Neuronal stem cell (in vitro differentiated cells): ENCODE measurements at regions not wholly inside any gene's neighbourhood (a gene's known extent, or its start where the extent isn't known, plus 50 kb on each side); places are given as distances from the start of the nearest gene placed in this dataset.

Source experiments
- DNase-seq: peaks from one replicate; pipeline ENCODE4 v3.0.0-alpha.2; 2013; ENCODE audit warnings: low spot score
- H2AFZ ChIP-seq: one replicate; pipeline ENCODE4 v1.6.1; 2013; ENCODE audit warnings: mild to moderate bottlenecking, low read length, inconsistent platforms
- H2AK5ac ChIP-seq: 2 replicates; pipeline ENCODE4 v1.6.1; 2013; ENCODE audit warnings: low read depth, mild to moderate bottlenecking, inconsistent platforms, low read length, moderate library complexity, mixed read lengths
- H2BK120ac ChIP-seq: 2 replicates; pipeline ENCODE4 v1.6.1; 2013; ENCODE audit warnings: low read depth, mild to moderate bottlenecking, inconsistent platforms, low read length, moderate library complexity, mixed read lengths
- H2BK12ac ChIP-seq: one replicate; pipeline ENCODE4 v1.6.1; 2013; ENCODE audit warnings: low read length, inconsistent platforms
- H2BK15ac ChIP-seq: 2 replicates; pipeline ENCODE4 v1.6.1; 2013; ENCODE audit warnings: mild to moderate bottlenecking, low read length, inconsistent platforms, mixed read lengths
- H2BK5ac ChIP-seq: one replicate; pipeline ENCODE4 v1.6.1; 2013; ENCODE audit warnings: inconsistent platforms, mild to moderate bottlenecking, low read length, moderate library complexity
- H3K14ac ChIP-seq: one replicate; pipeline ENCODE4 v1.6.1; 2013; ENCODE audit warnings: low read length, inconsistent platforms
- H3K18ac ChIP-seq: 2 replicates; pipeline ENCODE4 v1.6.1; 2013; ENCODE audit warnings: low read length, inconsistent platforms
- H3K23ac ChIP-seq: 2 replicates; pipeline ENCODE4 v1.6.1; 2013; ENCODE audit warnings: low read depth, mild to moderate bottlenecking, mixed read lengths, low read length, inconsistent platforms; ENCODE audit not compliant: poor library complexity
- H3K27ac ChIP-seq: replicated peaks from 3 replicates; pipeline ENCODE4 v1.5.1; 2013; ENCODE audit warnings: low read length, inconsistent platforms
- H3K27me3 ChIP-seq, 3 experiments: 2 replicates each; pipeline ENCODE4 v1.6.1; 2013; ENCODE audit warnings: low read length in 3 of 3, mild to moderate bottlenecking in 2 of 3, inconsistent platforms in 1 of 3, low read depth in 1 of 3, mixed read lengths in 1 of 3, moderate library complexity in 1 of 3; ENCODE audit not compliant: control insufficient read depth in 3 of 3, insufficient read depth in 3 of 3
- H3K36me3 ChIP-seq, 2 donors: replicated peaks in 1 of 2; 2 replicates each; pipeline ENCODE4 v1.6.1; 2013; ENCODE audit warnings: low read length in 2 of 2; ENCODE audit not compliant: control insufficient read depth in 2 of 2, insufficient read depth in 2 of 2
- H3K4ac ChIP-seq: 2 replicates; pipeline ENCODE4 v1.6.1; 2013; ENCODE audit warnings: inconsistent platforms, mild to moderate bottlenecking, low read length, moderate library complexity
- H3K4me1 ChIP-seq, 2 donors: 1 replicate in 1 of 2; 2 replicates in 1 of 2; pipeline ENCODE4 v1.6.1; 2013; ENCODE audit warnings: low read length in 2 of 2, low read depth in 1 of 2; ENCODE audit not compliant: control insufficient read depth in 2 of 2, insufficient read depth in 1 of 2
- H3K4me2 ChIP-seq: one replicate; pipeline ENCODE4 v1.6.1; 2013; ENCODE audit warnings: mild to moderate bottlenecking, low read length, inconsistent platforms; ENCODE audit not compliant: insufficient read depth, poor library complexity, severe bottlenecking
- H3K4me3 ChIP-seq, 2 donors: 2 replicates each; pipeline ENCODE4 v1.5.1; 2013; ENCODE audit warnings: low read length in 2 of 2, mild to moderate bottlenecking in 2 of 2, inconsistent platforms in 1 of 2, moderate library complexity in 1 of 2
- H3K79me1 ChIP-seq: one replicate; pipeline ENCODE4 v1.6.1; 2013; ENCODE audit warnings: low read depth, mild to moderate bottlenecking, inconsistent platforms, low read length, moderate library complexity
- H3K9ac ChIP-seq: one replicate; pipeline ENCODE4 v1.6.1; 2013; ENCODE audit warnings: mild to moderate bottlenecking, low read depth, low read length, inconsistent platforms; ENCODE audit not compliant: poor library complexity
- H3K9me3 ChIP-seq, 2 donors: replicated peaks in 1 of 2; 2 replicates each; pipeline versions ENCODE3 to v1.6.1; 2013; ENCODE audit warnings: low read length in 2 of 2, mild to moderate bottlenecking in 2 of 2, inconsistent platforms in 1 of 2, low read depth in 1 of 2, mixed read lengths in 1 of 2, moderate library complexity in 1 of 2; ENCODE audit not compliant: control insufficient read depth in 2 of 2, insufficient read depth in 1 of 2
- H4K8ac ChIP-seq: one replicate; pipeline ENCODE4 v1.6.1; 2013; ENCODE audit warnings: low read depth, mild to moderate bottlenecking, inconsistent platforms, low read length, moderate library complexity
- H4K91ac ChIP-seq: one replicate; pipeline ENCODE4 v1.6.1; 2013; ENCODE audit warnings: low read length, low read depth, mild to moderate bottlenecking, inconsistent platforms; ENCODE audit not compliant: poor library complexity
- WGBS, 2 donors: extraction: QIAGEN DNeasy Blood & Tissue Kit; methylation state at CpG; one replicate each; pipeline ENCODE4 v1.1.7; 2013; ENCODE audit warnings: missing lambda C conversion rate in 2 of 2, mixed read lengths in 1 of 2; ENCODE audit not compliant: insufficient read length in 2 of 2, insufficient replicate concordance in 1 of 2; ENCODE audit errors: extremely low coverage in 2 of 2; 5-methylcytosine and 5-hydroxymethylcytosine counted together

DNA sequence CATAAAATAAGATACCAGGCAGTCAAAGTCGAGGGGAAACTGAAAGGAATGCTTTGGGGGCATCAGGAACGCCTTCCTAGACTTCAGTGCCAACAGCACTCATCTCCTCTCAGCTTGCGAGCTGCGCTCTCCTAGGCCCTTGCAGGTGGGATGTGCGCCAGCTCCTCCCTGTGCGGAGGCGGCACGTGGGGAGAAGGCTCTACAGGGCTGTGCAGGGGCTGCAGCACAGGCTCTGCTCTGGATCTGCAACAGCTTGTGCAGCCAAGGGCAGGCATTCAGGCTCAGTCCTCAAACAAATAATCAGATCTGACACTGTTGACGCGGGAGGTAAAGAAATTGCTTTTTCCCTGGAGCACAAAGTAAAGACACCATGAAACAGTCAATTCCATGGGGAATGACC is 144.8 kb downstream of the TTLL2 start:
- H3K4me2 ChIP-seq: no peak overlapping the region
- no peak overlapping the region for H2AK5ac ChIP-seq
- no peaks in the 10 kb centered on the region for H3K27me3 ChIP-seq
- no peak overlapping the region for H3K4ac ChIP-seq
- peak overlapping the region; percentile 60 for H3K18ac ChIP-seq
- H3K27ac ChIP-seq: no peak overlapping the region
- H3K23ac ChIP-seq: no peak overlapping the region
- no peak overlapping the region for H3K14ac ChIP-seq
- no CpG with 5 or more reads among the region's 10 CpGs for WGBS, 2 donors
- no peak for DNase-seq
- H4K91ac ChIP-seq: no peak overlapping the region
- no peaks in the 10 kb centered on the region for H3K36me3 ChIP-seq
- no peak overlapping the region for H4K8ac ChIP-seq
- H3K4me3 ChIP-seq: no peak overlapping the region
- H3K79me1 ChIP-seq: no peaks in the 10 kb centered on the region
- peak overlapping the region; percentile 49 for H2BK15ac ChIP-seq
- no peak overlapping the region for H3K9ac ChIP-seq
- no peak overlapping the region for H2BK12ac ChIP-seq
- H3K4me1 ChIP-seq: peaks cover 20 to 21% of the 10 kb centered on the region in 2 donors
- no peak overlapping the region for H2BK5ac ChIP-seq
- no peaks in the 10 kb centered on the region for H3K9me3 ChIP-seq
- no peak overlapping the region for H2BK120ac ChIP-seq
- H2AFZ ChIP-seq: no peak overlapping the region

DNA sequence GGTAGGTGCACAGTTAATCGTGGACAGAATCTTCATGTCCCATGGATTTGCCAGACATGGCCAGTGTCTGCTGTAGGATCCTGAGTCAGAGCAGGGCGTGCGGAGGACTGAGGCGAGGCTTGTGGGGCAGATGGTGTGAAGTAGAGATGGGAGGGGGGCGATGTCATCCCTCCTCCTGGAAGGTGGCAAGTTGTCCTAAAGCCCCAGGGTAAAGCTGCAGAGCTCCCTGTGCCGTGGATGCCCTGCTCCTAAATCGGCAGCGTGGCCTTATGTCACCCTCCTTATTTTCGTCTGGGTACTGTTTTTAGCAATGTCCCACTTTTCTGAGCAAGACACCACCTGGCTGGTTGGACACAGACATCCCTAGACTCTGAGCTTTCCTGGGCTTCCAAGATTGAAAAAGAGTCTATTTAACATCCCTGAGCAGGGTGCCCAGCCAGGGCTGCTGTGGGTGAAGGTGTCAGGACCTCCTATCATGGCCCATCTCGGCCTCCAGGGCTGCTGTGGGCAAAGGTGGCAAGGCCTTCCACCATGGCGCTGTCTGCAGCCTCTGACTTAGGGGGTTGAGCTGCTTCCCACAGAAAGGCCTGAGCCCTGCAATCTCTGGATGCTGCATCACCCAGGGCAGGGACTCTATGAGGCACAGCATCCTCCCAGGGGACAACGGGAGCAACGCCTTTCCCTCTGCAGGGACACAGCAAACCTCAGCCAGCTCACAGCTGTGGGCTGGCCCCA is 145.4 kb downstream of the TTLL2 start:
- H3K4ac ChIP-seq: no peak overlapping the region
- no peak overlapping the region for H3K9ac ChIP-seq
- peak overlapping the region; percentile 18 for H2BK15ac ChIP-seq
- H2BK5ac ChIP-seq: no peak overlapping the region
- no peak overlapping the region for H4K91ac ChIP-seq
- peaks cover 20% of the 10 kb centered on the region in 2 donors for H3K4me1 ChIP-seq
- H3K4me2 ChIP-seq: no peak overlapping the region
- no peaks in the 10 kb centered on the region for H3K9me3 ChIP-seq
- no peak overlapping the region for H3K27ac ChIP-seq
- H3K4me3 ChIP-seq: no peak overlapping the region
- H2AK5ac ChIP-seq: peak overlapping the region; percentile 54
- H2BK120ac ChIP-seq: no peak overlapping the region
- no peak overlapping the region for H3K14ac ChIP-seq
- no peak overlapping the region for H4K8ac ChIP-seq
- H3K23ac ChIP-seq: no peak overlapping the region
- no peak overlapping the region for H3K18ac ChIP-seq
- DNase-seq: no peak
- no peak overlapping the region for H2AFZ ChIP-seq
- no peaks in the 10 kb centered on the region for H3K36me3 ChIP-seq
- H3K27me3 ChIP-seq: no peaks in the 10 kb centered on the region
- WGBS, 2 donors: no CpG with 5 or more reads among the region's 13 CpGs
- no peaks in the 10 kb centered on the region for H3K79me1 ChIP-seq
- H2BK12ac ChIP-seq: no peak overlapping the region

- Histone ChIP-seq H3K4me2 (no peak overlapping the region), H3K23ac (no peak overlapping the region), H2BK12ac (no peak overlapping the region), H3K79me1 (no peaks in the 10 kb centered on the region), H3K14ac (no peak overlapping the region), H3K18ac (peak overlapping the region; percentile 60), H3K9me3 (no peaks in the 10 kb centered on the region), H3K27me3 (no peaks in the 10 kb centered on the region), H3K4me1 (peaks cover 19 to 21% of the 10 kb centered on the region in 2 donors), H3K4ac (no peak overlapping the region), H2AK5ac (peak overlapping the region; percentile 54), H2AFZ (no peak overlapping the region), H4K91ac (no peak overlapping the region), H2BK5ac (no peak overlapping the region), H3K36me3 (no peaks in the 10 kb centered on the region), H4K8ac (no peak overlapping the region), H2BK15ac (peak overlapping the region; percentile 72), H3K4me3 (no peak overlapping the region), H3K9ac (no peak overlapping the region), H2BK120ac (no peak overlapping the region), H3K27ac (no peak overlapping the region)
- no peak for DNase-seq
- no CpG with 5 or more reads among the region's 15 CpGs for WGBS, 2 donors
These were observed 146.1 kb downstream of the TTLL2 start for GRCh38 chr6:167470836-167471547.

DNA sequence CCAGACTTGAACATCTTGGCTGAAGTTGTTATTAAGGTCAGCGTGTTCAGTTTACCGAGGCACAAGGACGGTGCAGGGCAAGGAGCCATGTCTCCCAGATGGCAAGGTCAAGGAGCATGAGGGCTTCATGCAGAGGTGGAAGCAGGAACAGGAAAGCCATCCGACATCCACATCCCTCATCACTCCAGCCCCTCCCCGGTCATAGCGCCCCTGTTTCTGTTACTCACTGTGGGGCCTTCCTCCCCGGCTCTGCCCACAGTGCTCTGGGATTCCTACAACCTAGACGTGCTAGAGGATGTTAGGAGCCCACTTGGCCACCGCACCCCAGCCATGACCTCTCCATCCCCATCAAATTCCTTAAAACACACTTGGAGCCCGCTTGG is 146.7 kb downstream of the TTLL2 start:
- no peak overlapping the region for H3K4ac ChIP-seq
- no peak overlapping the region for H3K14ac ChIP-seq
- H4K8ac ChIP-seq: no peak overlapping the region
- no peaks in the 10 kb centered on the region for H3K9me3 ChIP-seq
- peaks cover 19 to 26% of the 10 kb centered on the region in 2 donors for H3K4me1 ChIP-seq
- H2BK120ac ChIP-seq: no peak overlapping the region
- H3K9ac ChIP-seq: no peak overlapping the region
- peak overlapping the region; percentile 38 for H2AK5ac ChIP-seq
- H3K27me3 ChIP-seq: no peaks in the 10 kb centered on the region
- no peak overlapping the region for H2BK12ac ChIP-seq
- no peaks in the 10 kb centered on the region for H3K79me1 ChIP-seq
- no peak for DNase-seq
- H2BK5ac ChIP-seq: no peak overlapping the region
- H4K91ac ChIP-seq: no peak overlapping the region
- peak overlapping the region; percentile 72 for H2BK15ac ChIP-seq
- no peak overlapping the region for H2AFZ ChIP-seq
- no peak overlapping the region for H3K4me2 ChIP-seq
- WGBS, 2 donors: no CpG with 5 or more reads among the region's 10 CpGs
- no peak overlapping the region for H3K23ac ChIP-seq
- no peak overlapping the region for H3K4me3 ChIP-seq
- no peaks in the 10 kb centered on the region for H3K36me3 ChIP-seq
- H3K18ac ChIP-seq: no peak overlapping the region
- no peak overlapping the region for H3K27ac ChIP-seq
